SW480 (cell line): ENCODE measurements at regions not wholly inside any gene's neighbourhood (a gene's known extent, or its start where the extent isn't known, plus 50 kb on each side); places are given as distances from the start of the nearest gene placed in this dataset.
"Not testable (repeated sequence)": the region's sequence is repeated elsewhere in the genome, so short reads cannot be mapped to it uniquely, and the experiment has no call there.

Experiments used
- DNase-seq: peaks from one replicate; pipeline ENCODE4 v3.0.0-alpha.2; 2016; ENCODE audit warnings: low spot score

- no peak for DNase-seq
These were observed 360.6 kb downstream of the NR2F1-AS1 start for GRCh38 chr5:93220431-93220830.

GRCh38 chr5:93219641-93220145 is 361.3 kb downstream of the NR2F1-AS1 start:
- DNase-seq = no peak

DNA sequence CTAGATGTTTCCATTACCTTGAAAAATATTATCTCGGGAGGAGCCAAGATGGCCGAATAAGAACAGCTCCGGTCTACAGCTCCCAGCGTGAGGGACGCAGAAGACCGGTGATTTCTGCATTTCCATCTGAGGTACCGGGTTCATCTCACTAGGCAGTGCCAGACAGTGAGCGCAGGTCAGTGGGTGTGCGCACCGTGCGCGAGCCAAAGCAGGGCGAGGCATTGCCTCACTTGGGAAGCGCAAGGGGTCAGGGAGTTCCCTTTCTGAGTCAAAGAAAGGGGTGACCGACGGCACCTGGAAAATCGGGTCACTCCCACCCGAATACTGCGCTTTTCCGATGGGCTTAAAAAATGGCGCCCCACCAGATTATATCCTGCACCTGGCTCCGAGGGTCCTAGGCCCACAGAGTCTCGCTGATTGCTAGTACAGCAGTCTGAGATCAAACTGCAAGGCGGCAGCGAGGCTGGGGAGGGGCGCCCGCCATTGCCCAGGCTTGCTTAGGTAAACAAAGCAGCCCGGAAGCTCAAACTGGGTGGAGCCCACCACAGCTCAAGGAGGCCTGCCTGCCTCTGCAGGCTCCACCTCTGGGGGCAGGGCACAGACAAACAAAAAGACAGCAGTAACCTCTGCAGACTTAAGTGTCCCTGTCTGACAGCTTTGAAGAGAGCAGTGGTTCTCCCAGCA is 367.8 kb downstream of the NR2F1-AS1 start:
- not testable (repeated sequence) for DNase-seq

- DNase-seq = no peak
These were observed 371.5 kb downstream of the NR2F1-AS1 start for GRCh38 chr5:93209476-93209875.

GRCh38 chr5:93208141-93208751 is 372.8 kb downstream of the NR2F1-AS1 start:
- DNase-seq = no peak

- no peak for DNase-seq
These were observed 374.8 kb downstream of the NR2F1-AS1 start for GRCh38 chr5:93206203-93206602.

- DNase-seq = no peak
These were observed 380.0 kb downstream of the NR2F1-AS1 start for GRCh38 chr5:93201061-93201460.

DNA sequence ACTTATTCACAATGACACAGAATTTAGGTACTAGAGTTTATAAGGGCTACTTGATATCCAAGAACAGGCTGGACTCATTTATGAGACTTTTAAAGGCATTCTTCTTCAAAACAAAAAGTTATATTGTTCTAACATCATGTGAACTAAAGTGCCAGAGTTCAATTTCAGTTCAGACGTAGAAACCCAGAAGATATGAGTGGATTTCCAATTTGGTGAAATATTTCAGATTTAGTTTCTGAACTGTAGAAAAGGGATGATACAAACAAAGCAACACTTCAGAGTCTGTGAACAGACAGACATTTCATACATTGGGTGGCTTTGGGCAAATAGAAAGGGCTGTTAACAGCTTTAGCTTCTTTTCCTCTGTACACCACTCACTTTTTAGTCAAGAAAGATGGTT is 384.0 kb downstream of the NR2F1-AS1 start:
- no peak for DNase-seq

GRCh38 chr5:93193431-93194347 is 387.3 kb downstream of the NR2F1-AS1 start:
- no peak for DNase-seq

DNA sequence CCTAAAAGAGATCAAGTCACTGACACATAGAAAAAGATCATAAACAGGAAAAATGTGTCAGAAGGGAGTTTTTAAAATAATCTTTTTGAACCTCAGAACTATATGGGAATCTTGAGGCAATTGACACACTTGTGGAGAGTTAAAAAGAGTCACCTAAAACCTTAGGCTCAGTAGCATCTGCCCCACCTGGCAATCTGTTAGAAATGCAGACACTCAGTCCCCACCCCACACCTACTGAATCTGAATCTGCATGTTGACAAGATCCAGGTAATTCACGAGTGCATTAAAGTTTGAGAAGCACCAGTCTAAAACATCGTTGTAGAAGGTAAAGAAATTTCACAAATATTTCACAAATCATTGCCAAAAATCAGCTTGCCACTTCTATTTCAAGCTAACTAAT is 388.3 kb downstream of the NR2F1-AS1 start:
- DNase-seq = peak; percentile 7

- DNase-seq = peak; percentile 81
These were observed 388.9 kb downstream of the NR2F1-AS1 start for GRCh38 chr5:93192087-93192486.

- DNase-seq = no peak
These were observed 389.8 kb downstream of the NR2F1-AS1 start for GRCh38 chr5:93191035-93191817.

DNA sequence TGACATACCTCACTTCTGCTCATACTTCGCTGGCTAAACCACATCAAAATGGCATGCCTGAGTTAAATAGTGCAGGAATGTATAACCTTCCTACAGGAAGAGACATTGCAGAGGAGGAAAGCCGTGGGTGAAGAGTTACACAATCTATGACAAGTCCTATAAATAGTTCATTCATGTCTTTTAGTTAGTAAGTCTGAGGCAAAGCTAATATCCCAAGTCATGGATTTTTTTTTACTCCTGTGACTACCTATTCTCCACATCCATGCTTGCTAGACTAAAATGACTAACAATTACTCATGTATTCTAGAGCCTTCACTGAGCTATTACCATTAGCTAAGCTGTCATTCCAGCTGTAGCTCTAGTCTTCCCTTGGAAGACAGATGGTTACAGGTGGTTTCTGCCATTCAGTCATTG is 391.3 kb downstream of the NR2F1-AS1 start:
- peak; percentile 82 for DNase-seq

DNA sequence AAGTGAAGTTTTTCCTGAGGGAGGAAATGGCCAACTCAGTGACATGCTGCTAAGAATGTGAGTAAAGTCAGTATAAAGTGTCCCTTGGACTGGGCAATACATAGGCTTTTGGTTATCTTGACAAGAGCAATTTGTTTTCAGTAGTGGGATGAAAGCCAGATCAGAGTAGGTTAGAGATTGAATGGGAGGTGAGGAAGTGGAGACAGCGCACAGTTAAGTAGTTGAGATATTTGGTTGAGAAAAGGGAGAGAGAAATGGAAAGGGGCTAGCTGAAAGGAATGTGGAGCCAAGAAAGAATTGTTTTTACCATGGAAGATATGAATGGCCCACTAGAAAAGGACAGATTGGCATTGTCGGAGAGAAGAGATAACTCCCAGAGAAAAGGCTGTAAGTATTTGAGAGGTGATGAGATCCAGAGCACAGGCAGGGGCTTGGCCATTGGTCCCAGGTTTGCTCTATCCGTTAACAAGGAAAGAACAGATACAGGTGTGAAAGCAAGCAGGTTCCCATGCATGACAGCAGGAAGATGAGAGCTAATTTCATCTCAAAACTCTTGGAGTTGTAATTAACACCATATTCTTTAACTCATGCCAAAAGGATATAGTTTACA is 392.0 kb downstream of the NR2F1-AS1 start:
- DNase-seq = no peak

- DNase-seq = no peak
These were observed 394.8 kb downstream of the NR2F1-AS1 start for GRCh38 chr5:93186076-93186682.

GRCh38 chr5:93184041-93184440 is 397.0 kb downstream of the NR2F1-AS1 start:
- no peak for DNase-seq

GRCh38 chr5:93179466-93179865 is 401.6 kb downstream of the NR2F1-AS1 start:
- DNase-seq = no peak

DNA sequence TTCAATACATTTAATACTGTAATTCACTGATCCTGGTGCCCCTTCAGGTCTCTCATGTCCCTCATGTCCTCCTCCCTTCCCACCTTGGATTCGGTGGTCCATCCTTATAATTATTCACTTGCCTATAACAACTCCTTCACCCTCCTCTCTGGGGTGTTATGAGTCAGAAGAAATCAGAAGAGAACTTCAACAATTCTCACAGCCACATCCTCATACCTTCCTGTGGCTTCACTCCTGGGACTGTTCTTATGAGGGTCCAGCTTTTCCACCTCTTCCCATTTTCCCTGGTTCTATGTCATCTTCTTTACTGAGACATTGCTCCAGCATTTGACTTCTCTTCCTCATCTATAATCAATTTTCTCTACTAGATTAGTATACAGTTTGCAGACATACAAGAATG is 406.1 kb downstream of the NR2F1-AS1 start:
- DNase-seq = no peak

DNA sequence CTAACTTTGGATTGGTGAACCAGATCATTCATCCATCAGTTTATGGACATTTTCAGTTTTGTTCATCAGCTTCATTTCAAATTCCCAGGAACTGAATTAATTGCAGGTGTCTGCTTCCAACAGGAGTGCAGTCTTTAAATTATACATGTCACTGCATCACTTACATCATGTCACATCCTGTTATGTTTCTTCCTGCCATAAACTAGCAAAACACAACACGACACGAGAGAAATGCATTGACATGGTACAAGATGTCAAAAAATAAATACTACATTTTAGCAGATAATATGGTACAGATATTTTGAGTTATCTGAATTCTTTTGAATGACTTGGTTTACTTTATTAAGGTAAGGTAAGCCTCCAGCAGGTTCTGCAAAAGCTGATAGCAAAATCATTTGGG is 415.5 kb downstream of the NR2F1-AS1 start:
- DNase-seq = no peak

GRCh38 chr5:93164690-93165089 is 416.3 kb downstream of the NR2F1-AS1 start:
- no peak for DNase-seq
